ENCODE measurements at regions not wholly inside any gene's neighbourhood (a gene's known extent, or its start where the extent isn't known, plus 50 kb on each side); places are given as distances from the start of the nearest gene placed in this dataset.

GRCh38 chr5:36385495-36385894 is 83.8 kb upstream of the RANBP3L start:
- no peak for TF ChIP-seq CTCF (IDR thresholded peaks at IDR 0.05; ENCODE audit: low read depth, low read length, missing control alignments)
- DNase-seq (ENCODE audit: low read depth): no peak
- H3K4me3 ChIP-seq (ENCODE audit: low read depth, low read length): no peak overlapping the region

GRCh38 chr5:36388288-36388687 is 86.6 kb upstream of the RANBP3L start:
- no peak for DNase-seq (ENCODE audit: low read depth)
- H3K4me3 ChIP-seq (ENCODE audit: low read depth, low read length): no peak overlapping the region
- no peak for TF ChIP-seq CTCF (IDR thresholded peaks at IDR 0.05; ENCODE audit: low read depth, low read length, missing control alignments)

- DNase-seq (ENCODE audit: low read depth): no peak
- no peak overlapping the region for H3K4me3 ChIP-seq (ENCODE audit: low read depth, low read length)
- TF ChIP-seq CTCF (IDR thresholded peaks at IDR 0.05; ENCODE audit: low read depth, low read length, missing control alignments): no peak
Measured at GRCh38 chr5:36389245-36389644, 87.5 kb upstream of the RANBP3L start.

- no peak overlapping the region for H3K4me3 ChIP-seq (ENCODE audit: low read depth, low read length)
- no peak for TF ChIP-seq CTCF (IDR thresholded peaks at IDR 0.05; ENCODE audit: low read depth, low read length, missing control alignments)
- DNase-seq (ENCODE audit: low read depth): no peak
Measured at GRCh38 chr5:36390640-36391039, 88.9 kb upstream of the RANBP3L start.

GRCh38 chr5:36392186-36392585 is 90.5 kb upstream of the RANBP3L start:
- no peak for TF ChIP-seq CTCF (IDR thresholded peaks at IDR 0.05; ENCODE audit: low read depth, low read length, missing control alignments)
- H3K4me3 ChIP-seq (ENCODE audit: low read depth, low read length): no peak overlapping the region
- DNase-seq (ENCODE audit: low read depth): no peak

GRCh38 chr5:36392818-36393217 is 91.1 kb upstream of the RANBP3L start:
- H3K4me3 ChIP-seq (ENCODE audit: low read depth, low read length): no peak overlapping the region
- DNase-seq (ENCODE audit: low read depth): no peak
- no peak for TF ChIP-seq CTCF (IDR thresholded peaks at IDR 0.05; ENCODE audit: low read depth, low read length, missing control alignments)

- DNase-seq (ENCODE audit: low read depth): no peak
- no peak overlapping the region for H3K4me3 ChIP-seq (ENCODE audit: low read depth, low read length)
- TF ChIP-seq CTCF (IDR thresholded peaks at IDR 0.05; ENCODE audit: low read depth, low read length, missing control alignments): no peak
Measured at GRCh38 chr5:36393656-36394428, 92.1 kb upstream of the RANBP3L start.

All from GM12864 (cell line).